Glomerular visceral epithelial cell (primary cell): ENCODE measurements at regions not wholly inside any gene's neighbourhood (a gene's known extent, or its start where the extent isn't known, plus 50 kb on each side); places are given as distances from the start of the nearest gene placed in this dataset.

Experiments used
- DNase-seq: peaks from one replicate; pipeline ENCODE4 v3.0.0-alpha.2; 2016; ENCODE audit errors: extremely low spot score

DNA sequence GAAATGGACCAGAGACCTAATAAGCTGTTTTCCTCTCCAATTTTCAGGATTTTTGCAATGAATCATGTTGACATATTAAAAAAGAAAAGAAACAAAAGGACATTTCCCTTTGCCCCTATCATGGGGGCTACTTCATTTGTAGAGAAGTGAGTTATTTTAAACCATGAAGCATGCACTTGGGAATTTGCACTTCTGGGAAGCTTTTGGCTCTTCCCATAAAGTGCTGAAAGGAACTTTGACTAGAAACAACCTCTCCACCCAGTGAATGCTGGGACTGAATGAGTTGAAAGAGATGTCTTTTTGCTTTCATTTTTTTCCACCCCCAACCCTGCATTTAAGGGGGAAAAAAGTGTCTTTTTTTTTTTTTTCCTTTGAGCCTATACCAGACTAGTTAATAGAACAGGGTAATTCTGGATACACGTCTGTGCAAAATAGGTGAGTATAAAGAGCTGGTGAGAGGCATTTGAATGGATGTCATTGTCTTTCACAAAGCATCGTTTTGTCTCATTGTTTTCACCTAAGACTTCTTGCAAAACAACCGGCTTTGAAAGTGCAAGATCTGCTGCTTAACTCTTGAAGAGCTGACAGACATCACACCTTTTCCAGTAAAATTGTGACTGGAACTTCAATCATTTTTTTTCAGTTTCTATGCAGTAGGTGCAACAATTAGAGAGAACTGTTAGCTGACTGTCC is 138.7 kb upstream of the BACH2 start:
- no peak for DNase-seq

DNA sequence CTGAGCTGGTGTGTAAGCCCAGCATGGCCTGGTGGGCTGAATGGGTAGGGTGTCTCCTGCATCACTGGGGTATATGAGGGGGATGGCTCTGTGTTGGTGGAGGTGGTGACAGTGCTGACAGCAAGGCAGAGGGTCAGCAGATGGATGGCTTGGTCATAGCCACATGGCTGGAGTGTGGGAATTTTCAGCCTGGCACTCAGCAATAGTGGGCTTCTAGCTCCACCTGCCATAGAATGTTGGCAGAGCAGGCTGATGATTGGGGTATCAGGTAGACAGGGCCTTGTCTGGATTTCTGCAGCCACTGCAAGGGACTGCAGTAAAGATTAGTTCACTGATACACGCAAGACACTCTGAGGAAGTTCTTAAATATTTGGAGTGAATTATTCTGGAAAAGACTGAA is 137.5 kb upstream of the BACH2 start:
- peak; percentile 13 for DNase-seq

DNA sequence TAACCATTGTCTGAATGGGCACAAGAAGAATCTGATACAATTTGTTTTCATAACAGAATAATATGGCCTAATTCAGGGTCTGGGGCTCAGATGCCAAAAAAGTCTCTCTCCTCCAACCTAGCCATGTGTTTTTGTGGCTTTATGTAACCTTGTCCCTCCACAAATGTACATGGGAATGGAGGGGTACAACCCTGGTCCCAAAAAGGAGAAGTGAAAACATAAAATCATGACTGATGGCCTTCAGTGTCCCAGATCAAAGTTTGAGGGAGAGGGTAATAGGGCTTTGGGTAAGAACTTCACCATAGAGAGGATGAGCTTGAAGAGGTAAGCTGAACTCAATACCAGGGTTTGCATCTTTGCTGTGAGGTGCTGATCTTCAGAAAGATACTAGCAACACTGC is 136.3 kb upstream of the BACH2 start:
- no peak for DNase-seq

DNA sequence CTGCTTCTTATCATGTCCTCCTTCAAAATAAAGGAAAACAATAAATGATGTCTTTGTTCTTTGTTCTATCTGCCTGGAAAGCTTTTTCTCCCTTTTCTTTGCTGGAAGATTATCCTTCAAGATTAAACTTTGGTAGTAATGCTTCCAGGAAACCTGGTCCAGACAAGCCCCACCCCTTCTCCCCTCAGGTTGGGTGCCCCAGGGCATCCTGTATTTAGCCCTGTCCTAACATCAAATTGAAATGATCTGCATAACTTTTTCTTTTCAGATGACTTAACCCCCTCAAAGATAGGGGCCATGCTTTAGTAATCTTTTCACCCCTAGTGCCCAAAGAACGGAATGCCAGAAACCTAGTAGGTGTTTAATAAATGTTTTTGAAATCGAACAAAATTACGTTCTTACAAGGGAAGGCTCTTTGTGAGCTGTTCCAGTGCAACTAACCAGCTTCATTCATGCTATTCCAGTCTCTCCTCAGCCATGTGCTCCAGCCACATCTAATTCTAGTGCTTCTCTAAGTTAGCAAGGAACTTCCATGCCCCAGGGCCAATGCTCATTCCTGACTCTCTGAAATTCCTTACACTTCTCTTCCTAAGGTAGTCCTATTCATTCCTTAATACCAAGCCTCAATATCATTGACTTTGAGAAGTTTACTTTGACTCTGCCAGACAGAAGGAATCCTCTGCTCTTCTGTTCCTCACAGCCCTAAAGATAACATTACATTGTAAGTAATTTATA is 135.6 kb upstream of the BACH2 start:
- no peak for DNase-seq

DNA sequence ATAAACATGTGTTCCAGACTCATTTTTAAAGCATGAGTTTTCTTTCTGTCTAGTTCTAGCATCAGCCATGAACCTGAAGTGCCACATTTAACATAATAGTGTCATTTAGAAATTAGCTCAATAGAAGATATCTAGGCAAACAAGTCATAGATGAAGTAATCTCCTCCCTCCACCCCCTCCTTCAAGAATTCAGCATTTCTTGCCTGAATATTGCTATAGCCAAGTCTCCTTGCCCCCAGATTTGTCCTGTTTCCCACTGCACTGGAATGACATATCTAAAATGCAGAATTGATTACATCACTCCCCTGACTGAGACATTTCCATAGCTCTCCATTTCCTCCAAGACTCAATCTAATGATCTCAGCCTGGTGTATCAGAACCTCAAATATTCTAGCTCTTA is 134.9 kb upstream of the BACH2 start:
- no peak for DNase-seq

DNA sequence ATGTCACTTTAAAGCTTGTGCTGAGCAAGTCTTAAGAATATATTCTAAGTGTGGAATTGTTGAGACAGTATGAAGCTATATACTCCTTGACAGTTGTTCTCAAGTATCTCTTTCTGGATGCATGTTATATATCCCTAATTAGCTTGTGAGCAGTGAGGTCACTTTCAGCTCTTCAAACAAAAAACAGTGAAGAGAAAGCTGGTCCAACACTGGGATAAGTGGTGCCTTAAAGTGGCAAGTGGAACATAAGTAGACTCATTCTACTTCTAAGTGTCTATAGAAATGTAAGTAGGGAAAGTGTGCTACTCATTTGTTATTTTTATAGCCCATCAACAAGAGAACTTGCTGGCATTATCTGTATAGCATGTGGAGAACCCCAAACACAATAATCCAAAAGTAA is 133.1 kb upstream of the BACH2 start:
- DNase-seq: no peak

DNA sequence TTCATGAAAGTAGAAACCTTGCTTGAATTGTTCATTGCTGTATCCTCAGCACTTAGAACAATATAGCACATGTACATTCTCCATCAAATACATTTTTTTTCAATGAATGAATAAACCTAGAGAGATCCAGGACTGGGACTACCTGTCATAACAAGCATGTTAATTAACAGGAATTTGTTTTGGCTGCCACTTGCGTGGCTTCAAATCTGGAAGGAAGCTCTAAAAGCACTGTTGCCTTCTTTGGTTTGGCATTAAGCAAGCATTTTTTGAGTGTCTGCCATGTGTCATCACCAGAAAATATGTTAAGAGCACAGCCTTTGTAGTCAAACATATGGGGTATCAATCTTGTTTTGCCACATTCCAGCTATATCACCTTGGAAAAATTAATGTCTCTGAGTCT is 131.9 kb upstream of the BACH2 start:
- DNase-seq: no peak

DNA sequence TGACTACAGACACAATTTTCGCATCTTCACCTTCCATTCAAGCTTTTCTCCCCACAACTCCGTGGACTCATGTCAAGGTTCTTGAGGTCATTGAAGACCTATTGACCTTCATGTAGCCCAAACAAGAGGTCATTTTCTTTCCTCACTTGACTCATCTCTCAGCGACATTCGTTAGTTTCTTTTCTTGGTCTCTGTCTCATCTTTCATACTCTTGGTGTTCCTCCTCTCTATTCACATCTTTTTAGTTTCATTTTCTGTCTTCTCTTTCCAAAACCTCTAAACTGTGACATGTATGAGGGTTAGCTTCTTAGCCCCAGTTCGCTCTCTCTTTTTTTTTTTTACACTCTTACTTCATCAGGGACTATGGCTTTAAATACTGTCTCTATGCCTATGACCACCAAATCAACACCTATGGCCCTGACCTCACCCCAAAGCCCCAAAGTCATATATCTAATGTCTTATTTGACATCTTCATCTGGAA is 128.6 kb upstream of the BACH2 start:
- DNase-seq: no peak

DNA sequence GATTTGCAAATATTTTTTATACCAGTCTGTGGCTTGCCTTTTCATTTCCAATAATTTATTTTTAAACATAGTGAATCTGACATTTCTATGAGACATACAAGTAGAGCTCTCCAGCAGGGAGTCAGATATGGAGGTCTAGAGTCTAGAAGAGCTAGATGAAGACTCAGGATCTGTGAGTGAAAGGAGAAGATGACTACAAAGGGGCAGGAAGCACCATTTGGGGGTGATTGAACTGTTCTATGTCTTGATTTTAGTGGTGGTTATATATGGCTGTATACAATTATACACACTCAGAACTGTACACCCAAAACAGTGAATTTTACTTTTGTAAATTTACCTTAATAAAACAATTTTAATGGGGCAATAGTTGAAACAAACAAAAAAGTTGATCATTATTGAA is 127.9 kb upstream of the BACH2 start:
- DNase-seq: no peak

DNA sequence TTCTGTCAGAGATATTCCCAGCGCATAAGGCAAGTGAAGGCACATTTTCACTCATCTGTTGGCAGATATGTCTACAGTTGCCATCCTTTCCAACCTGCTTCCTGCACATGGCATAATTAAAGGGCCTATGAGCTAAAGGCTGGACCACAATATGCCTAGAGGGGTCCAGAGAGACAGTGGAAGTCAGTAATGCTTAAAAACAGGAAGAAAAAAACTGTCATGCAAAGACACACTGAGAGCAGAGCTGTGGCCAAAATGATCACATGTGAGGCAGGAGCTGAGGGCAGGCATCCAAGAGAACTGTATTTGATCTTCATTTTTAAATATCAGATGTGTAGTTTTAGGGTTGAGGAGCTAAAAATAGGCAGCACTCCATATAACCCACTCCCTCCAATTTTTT is 125.0 kb upstream of the BACH2 start:
- no peak for DNase-seq

DNA sequence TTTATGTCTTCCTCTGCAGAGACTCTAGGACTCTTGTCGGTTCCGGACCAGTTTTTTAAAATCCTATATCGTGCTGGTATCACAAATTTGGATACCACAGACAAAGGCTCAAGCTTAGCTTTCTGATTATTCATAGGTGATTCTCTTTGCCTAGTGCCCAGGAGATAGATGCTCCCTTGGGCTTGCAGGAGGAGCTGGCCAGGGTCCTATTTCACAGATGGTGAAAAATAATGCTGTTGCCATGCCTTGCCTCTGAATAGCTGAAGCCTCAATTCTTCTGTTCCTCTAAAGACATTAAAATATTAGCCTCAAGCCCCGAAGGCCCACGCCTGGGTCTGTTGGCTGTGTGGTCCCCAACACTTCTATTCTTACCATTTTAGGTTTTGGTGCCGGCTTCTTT is 123.9 kb upstream of the BACH2 start:
- no peak for DNase-seq

DNA sequence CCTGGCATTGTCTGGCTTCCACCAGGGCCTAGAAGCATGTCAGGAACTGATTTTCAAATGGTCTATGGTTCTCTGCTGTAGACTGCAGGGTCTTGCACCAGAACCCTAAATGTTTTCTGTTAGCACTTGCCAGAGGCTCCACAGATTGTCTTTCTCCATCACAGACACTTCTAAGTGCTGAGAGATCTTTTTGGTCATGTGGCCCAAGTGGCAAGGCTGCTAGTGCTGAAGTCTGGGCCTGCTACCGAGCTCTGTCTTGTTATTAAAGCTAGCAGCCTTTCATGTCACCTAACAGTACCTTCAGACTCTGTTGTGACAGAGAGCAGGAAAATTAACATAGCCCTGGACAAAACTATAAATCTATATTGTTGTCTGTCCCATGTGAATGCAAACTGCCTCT is 120.7 kb upstream of the BACH2 start:
- DNase-seq: no peak

DNA sequence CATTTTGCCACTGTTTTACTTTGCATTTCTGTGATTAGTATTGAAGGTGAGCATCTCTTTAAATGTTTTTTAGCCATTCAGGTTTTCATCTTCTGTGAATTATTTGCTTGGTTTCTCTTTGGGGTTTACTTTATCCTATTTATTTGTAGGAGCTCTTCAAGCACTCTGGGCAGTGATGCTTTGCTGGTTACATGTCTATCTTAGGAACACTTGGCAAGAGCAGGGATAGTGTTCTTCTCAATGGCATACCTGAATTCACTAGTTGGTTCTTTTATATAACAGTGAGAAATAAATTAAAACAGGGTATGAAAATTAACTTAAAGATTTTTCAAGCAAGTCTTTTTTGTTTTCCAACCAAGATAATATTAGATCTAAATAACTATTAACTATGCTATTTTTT is 119.7 kb upstream of the BACH2 start:
- DNase-seq: no peak

DNA sequence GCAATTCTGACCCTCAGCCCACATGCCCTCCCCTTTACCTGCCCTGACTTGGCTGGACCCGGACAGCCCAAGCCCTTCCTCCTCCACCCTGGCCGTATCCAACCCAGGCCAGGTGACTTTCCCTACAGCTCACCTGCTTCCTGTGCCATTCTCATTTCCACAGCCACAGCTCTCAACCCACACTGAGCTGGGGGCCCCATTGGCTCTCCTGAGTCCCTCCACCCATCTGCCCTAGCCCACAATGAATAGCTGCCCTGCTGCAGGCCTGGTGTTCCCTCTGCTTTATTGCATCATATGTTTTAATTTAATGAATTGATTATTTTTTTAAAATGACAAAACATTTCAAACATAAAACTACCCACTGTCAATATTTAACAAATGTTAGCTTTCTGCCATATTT is 118.5 kb upstream of the BACH2 start:
- no peak for DNase-seq

DNA sequence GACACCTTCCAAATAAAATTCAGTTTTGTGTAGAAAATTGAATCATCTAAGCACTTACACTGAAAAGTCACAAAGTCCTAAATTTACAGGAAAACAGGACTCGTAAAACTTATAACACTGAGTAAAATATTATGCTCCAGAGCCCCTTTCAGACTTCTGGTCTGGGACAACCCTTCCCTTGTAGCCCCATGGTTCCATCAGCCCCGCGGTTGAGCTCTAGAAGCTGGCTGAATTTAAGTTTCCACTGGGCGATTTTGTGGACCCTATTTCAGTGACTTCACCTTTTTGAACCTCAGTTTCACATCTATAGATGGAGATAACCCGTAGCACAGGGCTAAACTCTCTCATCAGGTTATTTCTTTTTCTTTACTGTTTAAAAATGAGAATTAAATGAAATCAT is 117.7 kb upstream of the BACH2 start:
- DNase-seq: no peak

DNA sequence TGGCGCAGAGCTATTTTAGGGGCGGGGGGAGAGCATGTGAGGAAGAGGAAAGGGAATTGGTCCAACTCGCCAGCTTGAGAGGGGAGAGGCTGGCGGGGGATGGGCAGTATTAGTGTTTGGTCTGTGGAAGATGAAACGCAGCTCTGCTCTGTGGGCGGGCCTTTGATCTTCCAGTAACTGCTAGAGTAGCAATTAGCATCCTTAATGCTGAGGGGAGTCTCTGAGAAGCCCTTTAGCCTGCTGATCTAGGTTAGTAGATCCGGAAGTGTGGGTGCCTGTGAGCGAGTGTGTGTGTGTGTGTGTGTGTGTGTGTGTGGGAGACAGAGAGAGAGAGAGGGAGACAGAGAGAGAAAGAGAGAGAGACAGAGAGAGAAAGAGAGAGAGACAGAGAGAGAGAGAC is 117.2 kb upstream of the BACH2 start:
- no peak for DNase-seq

DNA sequence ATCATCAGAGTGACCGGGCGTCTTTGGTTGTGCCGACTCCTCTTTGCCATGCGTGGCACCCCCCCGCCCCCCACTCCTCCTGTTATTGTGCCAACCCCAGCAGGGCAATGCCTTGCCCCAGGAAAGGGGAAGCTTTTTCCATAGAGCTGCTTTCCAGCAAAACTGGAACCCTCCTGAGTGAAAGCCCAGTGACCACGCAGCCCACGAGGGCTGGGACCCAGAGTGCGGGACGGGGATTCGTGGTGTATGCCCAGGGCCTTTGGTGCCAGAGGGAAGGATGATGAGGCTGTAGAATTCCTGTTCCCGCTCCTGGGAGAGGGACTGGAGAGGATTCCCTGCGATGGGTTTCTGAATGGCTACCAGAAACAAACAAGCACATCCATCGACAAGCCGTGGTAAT is 116.8 kb upstream of the BACH2 start:
- DNase-seq: no peak

DNA sequence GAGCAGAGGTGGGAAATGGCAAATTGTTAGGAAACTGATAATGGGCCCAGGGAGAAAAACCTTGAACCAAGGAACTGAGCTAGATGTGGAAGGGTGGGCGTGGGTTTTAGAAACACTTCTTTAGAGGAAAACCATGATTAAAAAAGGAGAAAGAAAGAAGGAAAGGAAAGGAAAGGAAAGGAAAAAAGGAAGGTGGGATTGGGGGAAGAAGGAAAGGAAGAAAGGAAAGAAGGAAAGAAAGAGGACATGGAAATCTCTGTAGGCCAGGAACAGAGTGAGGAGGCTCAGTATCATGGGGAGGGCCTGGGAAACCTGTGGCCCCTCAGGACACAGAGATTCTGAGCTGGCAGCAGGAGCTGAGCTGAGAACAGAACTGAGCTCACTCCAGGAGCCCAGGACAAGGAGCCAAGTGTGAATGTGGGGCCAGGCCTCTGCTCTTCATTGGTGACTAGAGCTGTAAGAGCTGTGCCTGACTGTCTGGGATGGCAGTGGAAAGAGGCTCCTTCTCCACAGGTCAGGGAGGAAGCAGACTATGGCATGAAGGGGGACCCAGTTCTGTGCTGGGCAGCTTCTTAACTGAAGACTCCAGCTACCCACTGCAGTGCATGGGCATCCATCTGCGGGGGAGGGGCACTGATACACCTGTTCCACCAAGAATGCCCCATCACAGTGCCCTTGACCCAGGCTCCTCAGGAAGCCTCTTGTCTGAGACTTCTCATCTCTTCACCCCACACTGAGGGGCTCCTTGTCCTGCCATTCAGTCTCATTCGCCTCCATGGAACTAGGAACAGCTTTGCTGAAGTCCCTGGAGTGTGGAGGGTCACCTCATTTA is 116.1 kb upstream of the BACH2 start:
- DNase-seq: no peak

DNA sequence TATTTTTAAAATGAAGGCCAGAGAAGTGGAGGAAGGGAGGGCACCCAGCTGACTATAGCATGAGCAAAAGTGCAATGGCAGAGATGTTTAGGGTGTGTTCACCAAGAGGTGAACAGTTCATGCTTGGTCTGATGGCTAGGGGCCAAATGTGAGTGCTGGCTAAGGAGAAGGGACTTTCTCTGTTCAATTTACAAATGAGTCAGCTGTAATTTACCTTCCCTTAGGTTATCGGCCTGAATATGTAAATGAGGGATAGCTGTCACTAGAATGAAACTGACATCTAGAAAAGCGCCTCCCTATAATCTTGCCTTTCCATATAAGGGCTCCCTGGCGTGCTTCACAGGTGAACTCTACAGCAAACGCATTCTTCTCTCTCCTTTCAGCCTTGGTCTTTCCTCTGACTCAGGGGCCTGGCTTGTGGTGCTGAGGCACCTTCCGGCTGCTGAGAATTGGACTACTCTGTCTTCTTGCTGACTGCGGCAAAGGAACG is 114.7 kb upstream of the BACH2 start:
- DNase-seq: peak; percentile 79

DNA sequence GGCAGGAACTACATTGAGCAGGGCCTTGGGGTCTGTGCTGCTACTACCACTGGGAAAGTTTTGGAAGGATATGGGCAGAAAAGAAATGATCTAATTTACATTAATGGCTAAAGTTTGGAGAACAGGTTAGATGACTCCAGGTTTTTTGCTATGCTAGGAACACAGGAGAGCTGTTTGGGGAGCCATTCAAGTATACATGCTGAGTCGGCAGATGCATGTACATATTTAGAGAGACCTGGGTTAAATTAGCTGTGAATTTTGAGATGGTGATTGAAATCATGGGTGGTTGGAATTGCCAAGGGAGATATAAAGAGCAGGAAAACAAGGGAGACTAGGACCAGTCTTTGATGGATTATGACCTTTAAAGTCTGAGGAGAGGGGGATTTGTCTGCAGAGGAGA is 113.1 kb upstream of the BACH2 start:
- DNase-seq: no peak

DNA sequence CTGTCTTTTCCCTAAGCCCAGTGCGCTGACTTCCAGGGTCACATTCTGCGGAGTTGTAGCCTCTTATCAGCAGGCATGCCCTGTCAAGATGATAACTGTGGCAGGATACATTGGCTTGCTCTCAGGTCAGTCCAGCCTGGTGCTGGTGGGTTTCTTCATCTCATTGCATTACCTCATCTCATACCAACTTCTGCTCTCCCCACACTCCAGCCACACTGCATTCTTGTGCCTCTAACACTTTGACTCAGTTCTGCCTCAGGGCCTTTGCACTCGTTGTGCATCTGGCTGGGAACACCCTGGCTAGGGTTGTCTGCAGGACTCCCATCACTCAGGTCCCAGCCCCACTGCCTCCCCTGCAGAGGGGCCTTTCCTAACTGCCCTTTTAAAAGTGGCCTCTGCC is 110.3 kb upstream of the BACH2 start:
- peak; percentile 27 for DNase-seq

DNA sequence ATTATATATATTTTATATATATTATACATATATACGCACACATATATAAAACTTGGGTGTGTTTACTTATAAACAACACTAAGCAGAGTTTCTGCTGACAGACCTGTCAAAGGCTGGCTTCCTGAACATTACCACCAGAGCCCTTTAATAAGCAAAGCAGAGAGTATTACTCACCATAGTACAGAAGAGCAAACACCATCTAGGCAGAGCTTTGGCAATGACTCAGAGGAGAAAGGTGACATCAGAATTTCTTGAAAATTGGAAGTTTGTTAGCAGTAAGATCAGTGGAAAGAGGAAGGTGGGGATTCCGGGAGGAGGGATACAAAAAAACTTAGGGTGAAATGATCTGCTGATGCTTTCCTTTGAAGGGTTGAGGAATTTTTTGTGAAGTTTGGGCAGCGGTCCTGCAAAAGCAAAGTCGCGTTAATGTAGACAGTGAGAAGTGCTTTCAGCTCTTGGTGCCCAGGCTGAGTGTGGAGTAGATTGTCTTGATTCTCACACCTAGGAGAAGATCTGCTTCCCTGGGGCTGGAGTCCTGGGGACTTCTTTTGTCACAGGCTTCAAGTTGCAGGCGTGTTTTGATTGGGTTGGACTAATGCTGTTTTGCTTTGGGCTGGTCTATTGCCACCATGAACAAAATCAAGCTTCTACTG is 109.6 kb upstream of the BACH2 start:
- peak; percentile 70 for DNase-seq
